ENCODE measurements at regions not wholly inside any gene's neighbourhood (a gene's known extent, or its start where the extent isn't known, plus 50 kb on each side); places are given as distances from the start of the nearest gene placed in this dataset.

DNA sequence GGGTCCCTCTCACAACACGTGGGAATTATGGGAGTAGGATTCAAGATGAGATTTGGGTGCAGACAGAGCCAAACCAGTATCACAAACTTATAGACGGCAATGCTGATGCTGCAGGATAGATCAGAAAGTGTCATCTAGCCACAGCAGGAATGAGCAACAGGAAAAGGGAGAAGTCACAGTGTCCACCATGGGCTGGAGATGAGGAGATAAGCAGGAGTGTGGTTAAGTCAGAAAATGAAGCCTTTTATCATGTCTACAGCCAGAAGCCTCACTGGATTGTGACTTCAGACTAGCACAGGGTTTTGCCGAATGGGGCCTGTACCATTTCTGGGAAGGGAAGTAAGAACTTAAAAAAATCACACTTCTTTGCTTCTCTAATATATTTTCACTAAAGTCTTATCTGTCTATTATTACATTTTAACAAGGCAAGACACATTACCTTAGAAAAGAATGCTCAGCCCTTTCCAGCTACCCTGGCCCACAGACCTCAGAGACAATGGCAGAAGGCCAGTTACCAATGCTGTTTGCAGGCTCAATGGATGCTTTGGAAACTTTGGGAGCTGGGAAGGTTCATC, 490.2 kb upstream of the SALL1 start:
- H3K9me3 ChIP-seq, result no peaks in the 10 kb centered on the region
- H3K27me3 ChIP-seq, result no peaks in the 10 kb centered on the region
- H3K36me3 ChIP-seq, result no peaks in the 10 kb centered on the region
- no peak overlapping the region for H3K27ac ChIP-seq
- TF ChIP-seq, protein P1, sequence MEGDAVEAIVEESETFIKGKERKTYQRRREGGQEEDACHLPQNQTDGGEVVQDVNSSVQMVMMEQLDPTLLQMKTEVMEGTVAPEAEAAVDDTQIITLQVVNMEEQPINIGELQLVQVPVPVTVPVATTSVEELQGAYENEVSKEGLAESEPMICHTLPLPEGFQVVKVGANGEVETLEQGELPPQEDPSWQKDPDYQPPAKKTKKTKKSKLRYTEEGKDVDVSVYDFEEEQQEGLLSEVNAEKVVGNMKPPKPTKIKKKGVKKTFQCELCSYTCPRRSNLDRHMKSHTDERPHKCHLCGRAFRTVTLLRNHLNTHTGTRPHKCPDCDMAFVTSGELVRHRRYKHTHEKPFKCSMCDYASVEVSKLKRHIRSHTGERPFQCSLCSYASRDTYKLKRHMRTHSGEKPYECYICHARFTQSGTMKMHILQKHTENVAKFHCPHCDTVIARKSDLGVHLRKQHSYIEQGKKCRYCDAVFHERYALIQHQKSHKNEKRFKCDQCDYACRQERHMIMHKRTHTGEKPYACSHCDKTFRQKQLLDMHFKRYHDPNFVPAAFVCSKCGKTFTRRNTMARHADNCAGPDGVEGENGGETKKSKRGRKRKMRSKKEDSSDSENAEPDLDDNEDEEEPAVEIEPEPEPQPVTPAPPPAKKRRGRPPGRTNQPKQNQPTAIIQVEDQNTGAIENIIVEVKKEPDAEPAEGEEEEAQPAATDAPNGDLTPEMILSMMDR (IDR thresholded peaks at IDR 0.05), result no peak
- no peak overlapping the region for H3K4me3 ChIP-seq (ENCODE audit: low read depth in 1 of 2, low read length in 1 of 2)
- no peaks in the 10 kb centered on the region for H3K4me1 ChIP-seq (ENCODE audit: control insufficient read depth in 1 of 2, insufficient read depth in 1 of 2, low read depth in 1 of 2, low read length in 1 of 2)

DNA sequence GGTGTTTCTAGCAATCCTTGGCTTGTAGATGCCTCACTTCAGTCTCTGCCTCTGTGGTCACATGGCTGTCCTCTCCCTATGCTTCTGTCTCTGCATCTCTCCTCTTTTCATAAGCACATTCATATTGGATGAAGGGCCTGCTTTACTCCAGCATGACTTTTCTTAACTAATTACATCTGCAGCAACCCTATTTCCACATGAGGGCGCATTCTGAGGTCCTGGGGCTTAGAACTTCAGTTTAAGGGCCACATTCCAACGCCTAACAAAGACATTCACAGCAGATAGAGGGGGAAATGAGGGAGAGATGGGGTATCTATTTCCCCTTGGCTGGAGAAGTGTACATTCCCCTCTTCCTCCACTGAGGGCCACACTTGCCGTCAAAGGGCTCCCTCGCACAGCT, 489.1 kb upstream of the SALL1 start:
- H3K27me3 ChIP-seq, result no peaks in the 10 kb centered on the region
- H3K27ac ChIP-seq, result no peak overlapping the region
- H3K36me3 ChIP-seq, result no peaks in the 10 kb centered on the region
- no peak overlapping the region for H3K4me3 ChIP-seq (ENCODE audit: low read depth in 1 of 2, low read length in 1 of 2)
- no peaks in the 10 kb centered on the region for H3K9me3 ChIP-seq
- H3K4me1 ChIP-seq (ENCODE audit: control insufficient read depth in 1 of 2, insufficient read depth in 1 of 2, low read depth in 1 of 2, low read length in 1 of 2), result no peaks in the 10 kb centered on the region
- TF ChIP-seq, protein P1 (IDR thresholded peaks at IDR 0.05), result no peak

DNA sequence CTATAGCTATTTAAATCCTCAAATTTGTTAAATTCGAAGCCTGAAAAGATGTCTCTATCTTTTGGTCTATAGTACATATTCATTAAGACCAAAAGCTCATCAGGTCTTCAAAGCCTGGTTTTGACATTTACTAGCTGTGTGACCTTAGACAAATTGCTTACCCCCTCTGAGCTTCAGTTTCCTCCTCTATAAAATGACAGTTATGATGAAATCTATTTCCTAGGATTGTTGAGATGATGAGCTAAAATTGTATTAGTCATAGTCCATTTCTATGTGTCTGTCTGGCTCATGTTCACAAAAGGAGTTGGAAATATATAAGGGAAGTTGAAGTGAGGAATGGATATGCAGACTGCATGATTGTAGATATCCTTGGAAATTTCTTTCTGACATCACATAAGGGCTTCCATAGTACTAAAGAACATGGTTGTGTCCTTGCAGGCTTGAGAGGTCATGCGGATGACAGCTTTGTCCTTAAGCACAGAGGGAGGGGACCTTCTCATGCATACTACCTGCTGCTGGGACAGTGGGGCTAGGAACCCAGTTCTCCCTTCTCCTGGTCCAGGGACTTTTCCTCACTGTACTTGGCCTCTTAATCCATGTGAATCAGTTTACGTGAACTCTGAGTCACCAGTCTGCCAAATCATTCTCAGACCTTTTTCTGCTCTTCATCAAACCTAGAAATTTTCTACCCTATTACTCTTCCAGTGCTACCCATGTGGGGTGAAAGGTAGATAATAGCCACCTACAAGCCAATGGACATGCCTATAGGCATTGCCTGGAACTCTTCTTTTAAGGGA, 487.5 kb upstream of the SALL1 start:
- no peaks in the 10 kb centered on the region for H3K9me3 ChIP-seq
- TF ChIP-seq, protein P1 (IDR thresholded peaks at IDR 0.05), result no peak

DNA sequence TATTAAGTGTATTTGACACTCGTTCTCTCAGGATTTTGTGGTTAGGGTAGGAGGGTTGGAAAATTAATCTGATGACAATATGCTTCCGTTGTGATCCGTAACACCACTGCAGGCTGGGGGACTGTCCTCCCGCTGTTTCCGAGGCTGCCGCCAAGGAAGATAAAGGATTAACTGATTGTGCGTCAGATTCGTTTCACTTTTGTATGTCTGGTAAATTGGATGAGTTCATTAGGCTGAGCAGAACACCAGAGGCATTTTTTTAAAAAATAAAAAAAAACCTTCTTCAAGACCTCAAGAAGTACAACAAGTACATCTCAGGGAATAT, 486.7 kb upstream of the SALL1 start:
- Histone ChIP-seq H3K36me3 (no peaks in the 10 kb centered on the region), H3K27me3 (no peaks in the 10 kb centered on the region), H3K27ac (no peak overlapping the region), H3K4me3 (ENCODE audit: low read depth in 1 of 2, low read length in 1 of 2) (no peak overlapping the region), H3K4me1 (ENCODE audit: control insufficient read depth in 1 of 2, insufficient read depth in 1 of 2, low read depth in 1 of 2, low read length in 1 of 2) (no peaks in the 10 kb centered on the region), H3K9me3 (no peaks in the 10 kb centered on the region)
- TF ChIP-seq, protein P1 (IDR thresholded peaks at IDR 0.05), result no peak

More for the DNA sequence above, 487.5 kb upstream of the SALL1 start:
- no peak overlapping the region for H3K4me3 ChIP-seq (ENCODE audit: low read depth in 1 of 2, low read length in 1 of 2)
- H3K4me1 ChIP-seq (ENCODE audit: control insufficient read depth in 1 of 2, insufficient read depth in 1 of 2, low read depth in 1 of 2, low read length in 1 of 2), result no peaks in the 10 kb centered on the region
- H3K36me3 ChIP-seq, result no peaks in the 10 kb centered on the region
- H3K27me3 ChIP-seq, result no peaks in the 10 kb centered on the region
- H3K27ac ChIP-seq, result no peak overlapping the region

DNA sequence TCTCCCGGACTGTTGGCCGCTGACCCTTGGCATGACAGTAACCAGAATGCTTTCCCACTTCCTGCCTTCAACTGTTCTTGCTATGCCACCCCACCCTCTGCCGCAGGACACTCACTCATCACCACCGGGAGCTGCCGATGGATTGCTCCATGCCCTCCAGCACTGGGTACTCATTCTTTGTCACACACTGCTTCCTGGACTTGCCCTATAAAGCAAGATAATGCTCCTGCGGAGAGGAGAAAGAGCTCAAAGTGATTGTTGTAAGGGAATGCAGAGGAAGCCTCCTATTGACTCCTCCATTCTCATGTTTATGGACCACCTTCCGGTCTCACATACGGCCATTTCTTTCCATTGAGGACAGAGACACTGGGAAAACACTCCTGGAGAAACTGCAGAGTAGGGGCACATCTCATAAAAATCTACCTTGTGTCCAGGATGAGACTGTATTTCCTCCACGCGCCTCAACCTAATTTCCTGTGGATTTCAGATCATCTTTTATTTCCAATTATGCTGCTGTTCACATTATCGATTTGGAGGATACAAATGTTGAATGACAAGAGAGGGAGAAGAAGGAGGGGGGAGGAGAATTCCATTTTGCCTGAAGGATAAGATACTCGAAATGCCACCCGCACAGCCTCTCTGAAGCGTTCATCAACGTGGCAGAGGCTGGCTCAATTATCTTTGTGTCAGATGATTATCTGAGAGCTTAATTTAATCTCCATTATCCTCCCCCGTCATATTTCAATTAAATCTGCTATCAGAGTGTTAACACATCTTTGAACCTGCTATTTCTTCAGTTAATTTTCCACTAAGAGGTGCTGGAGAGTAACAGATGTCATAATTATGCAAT, 486.1 kb upstream of the SALL1 start:
- H3K27ac ChIP-seq, result no peak overlapping the region
- H3K4me3 ChIP-seq (ENCODE audit: low read depth in 1 of 2, low read length in 1 of 2), result no peak overlapping the region
- no peaks in the 10 kb centered on the region for H3K9me3 ChIP-seq

More for the DNA sequence above, 486.1 kb upstream of the SALL1 start:
- Histone ChIP-seq H3K27me3 (no peaks in the 10 kb centered on the region), H3K36me3 (no peaks in the 10 kb centered on the region), H3K4me1 (ENCODE audit: control insufficient read depth in 1 of 2, insufficient read depth in 1 of 2, low read depth in 1 of 2, low read length in 1 of 2) (no peaks in the 10 kb centered on the region)
- TF ChIP-seq, protein P1 (IDR thresholded peaks at IDR 0.05), result no peak
